ENCODE measurements at regions not wholly inside any gene's neighbourhood (a gene's known extent, or its start where the extent isn't known, plus 50 kb on each side); places are given as distances from the start of the nearest gene placed in this dataset.

- Histone ChIP-seq H3K27me3 (no peaks in the 10 kb centered on the region), H3K27ac (no peak overlapping the region), H3K9me3 (no peaks in the 10 kb centered on the region), H3K4me3 (no peak overlapping the region), H3K4me1 (no peaks in the 10 kb centered on the region), H3K36me3 (no peaks in the 10 kb centered on the region)
- no peak for TF ChIP-seq CTCF (IDR thresholded peaks at IDR 0.05)
- TF ChIP-seq POLR2AphosphoS5 (IDR thresholded peaks at IDR 0.05) = no peak
- no peak for TF ChIP-seq EP300 (IDR thresholded peaks at IDR 0.05)
- TF ChIP-seq POLR2A (IDR thresholded peaks at IDR 0.05) = no peak
- ATAC-seq (ENCODE audit: low FRiP score in 2 of 2) (no peak), DNase-seq (no peak)
- WGBS, 2 donors = 76 to 79% methylated on average over 1 of the region's 1 CpG
Measured at GRCh38 chr2:18647731-18648130, 58.4 kb upstream of the NT5C1B start.

- Histone ChIP-seq H3K4me1 (no peaks in the 10 kb centered on the region), H3K27me3 (no peaks in the 10 kb centered on the region), H3K36me3 (no peaks in the 10 kb centered on the region), H3K27ac (no peak overlapping the region), H3K9me3 (no peaks in the 10 kb centered on the region), H3K4me3 (no peak overlapping the region)
- DNase-seq (no peak), ATAC-seq (ENCODE audit: low FRiP score in 2 of 2) (no peak)
- TF ChIP-seq CTCF (IDR thresholded peaks at IDR 0.05) (no peak), POLR2AphosphoS5 (IDR thresholded peaks at IDR 0.05) (no peak), EP300 (IDR thresholded peaks at IDR 0.05) (no peak), POLR2A (IDR thresholded peaks at IDR 0.05) (no peak)
Measured at GRCh38 chr2:18645315-18645714, 55.9 kb upstream of the NT5C1B start.

GRCh38 chr2:18644115-18644462 is 54.7 kb upstream of the NT5C1B start:
- TF ChIP-seq CTCF (IDR thresholded peaks at IDR 0.05) = no peak
- no peak for TF ChIP-seq POLR2AphosphoS5 (IDR thresholded peaks at IDR 0.05)
- no peak for TF ChIP-seq EP300 (IDR thresholded peaks at IDR 0.05)
- TF ChIP-seq POLR2A (IDR thresholded peaks at IDR 0.05) = no peak
- H3K27me3 ChIP-seq = no peaks in the 10 kb centered on the region
- H3K4me1 ChIP-seq = no peaks in the 10 kb centered on the region
- H3K4me3 ChIP-seq = no peak overlapping the region
- WGBS, 2 donors = 83 to 97% methylated on average over 2 of the region's 2 CpGs
- no peak overlapping the region for H3K27ac ChIP-seq
- ATAC-seq (ENCODE audit: low FRiP score in 2 of 2) (no peak), DNase-seq (no peak)
- no peaks in the 10 kb centered on the region for H3K36me3 ChIP-seq
- no peaks in the 10 kb centered on the region for H3K9me3 ChIP-seq

- ATAC-seq (ENCODE audit: low FRiP score in 2 of 2) = no peak
- Histone ChIP-seq H3K27me3 (no peaks in the 10 kb centered on the region), H3K9me3 (no peaks in the 10 kb centered on the region), H3K4me1 (no peaks in the 10 kb centered on the region), H3K27ac (no peak overlapping the region), H3K36me3 (no peaks in the 10 kb centered on the region), H3K4me3 (no peak overlapping the region)
- no peak for DNase-seq
- TF ChIP-seq EP300 (IDR thresholded peaks at IDR 0.05) (no peak), POLR2AphosphoS5 (IDR thresholded peaks at IDR 0.05) (no peak), CTCF (IDR thresholded peaks at IDR 0.05) (no peak), POLR2A (IDR thresholded peaks at IDR 0.05) (no peak)
- 77 to 80% methylated on average over 5 of the region's 5 CpGs for WGBS, 2 donors
Measured at GRCh38 chr2:18643326-18644114, 54.2 kb upstream of the NT5C1B start.

- DNase-seq = no peak
- ATAC-seq (ENCODE audit: low FRiP score in 2 of 2) = no peak
- TF ChIP-seq EP300 (IDR thresholded peaks at IDR 0.05) (no peak), CTCF (IDR thresholded peaks at IDR 0.05) (no peak), POLR2A (IDR thresholded peaks at IDR 0.05) (no peak), POLR2AphosphoS5 (IDR thresholded peaks at IDR 0.05) (no peak)
- Histone ChIP-seq H3K4me3 (no peak overlapping the region), H3K27me3 (no peaks in the 10 kb centered on the region), H3K36me3 (no peaks in the 10 kb centered on the region), H3K4me1 (no peaks in the 10 kb centered on the region), H3K27ac (no peak overlapping the region), H3K9me3 (peaks cover 0 to 6% (median 0%) of the 10 kb centered on the region in 4 donors)
Measured at GRCh38 chr2:18641823-18642222, 52.5 kb upstream of the NT5C1B start.

Data from upper lobe of left lung (tissue), 6 donors.